H54 (cell line): ENCODE measurements at regions not wholly inside any gene's neighbourhood (a gene's known extent, or its start where the extent isn't known, plus 50 kb on each side); places are given as distances from the start of the nearest gene placed in this dataset.

Experiments
- DNase-seq: peaks from one replicate; pipeline ENCODE4 v3.0.0; 2011; ENCODE audit warnings: low spot score, mixed read lengths; ENCODE audit not compliant: insufficient read length
- FAIRE-seq: peaks from 3 replicates; lab custom pipeline; 2011; peaks lifted over from hg19 to GRCh38; lab: Jason Lieb, UNC
- POLR2A ChIP-seq: IDR thresholded peaks from 2 replicates; pipeline ENCODE4 v1.6.1; 2011; ENCODE audit warnings: low read depth, mild to moderate bottlenecking, low read length

GRCh38 chr13:31968473-31968872 is 63.1 kb upstream of the FRY start:
- no peak for TF ChIP-seq POLR2A
- FAIRE-seq, result no peak
- DNase-seq, result no peak

- no peak for FAIRE-seq
- no peak for TF ChIP-seq POLR2A
- DNase-seq, result no peak
Measured at GRCh38 chr13:31970231-31970930, 61.2 kb upstream of the FRY start.

- no peak for TF ChIP-seq POLR2A
- DNase-seq, result no peak
- no peak for FAIRE-seq
Measured at GRCh38 chr13:31972453-31972852, 59.1 kb upstream of the FRY start.

- no peak for FAIRE-seq
- TF ChIP-seq POLR2A, result no peak
- no peak for DNase-seq
Measured at GRCh38 chr13:31978021-31978420, 53.6 kb upstream of the FRY start.

- DNase-seq (no peak), FAIRE-seq (no peak)
- TF ChIP-seq POLR2A, result no peak
Measured at GRCh38 chr13:31980830-31981229, 50.7 kb upstream of the FRY start.
